Sciatic nerve (tissue), 2 donors: ENCODE measurements at regions not wholly inside any gene's neighbourhood (a gene's known extent, or its start where the extent isn't known, plus 50 kb on each side); places are given as distances from the start of the nearest gene placed in this dataset.

Experiments
- ATAC-seq: fragments of 200-7000 bp; cut with Tn5 transposase; one replicate; pipeline ENCODE4 v1.9.1; 2020; ENCODE audit warnings: mild to moderate bottlenecking, moderate library complexity
- DNase-seq: peaks from one replicate; pipeline ENCODE4 v3.0.0-alpha.2; 2020; ENCODE audit warnings: low spot score
- intact Hi-C: fragments of 100-400 bp; cut with DNase I; formaldehyde crosslinking; loops from one replicate; pipeline ENCODE4 v1.14.2; 2022
- donor health status: DM: no; HTN: no; CAD: no.
- donor health status: DM: no; HTN: no; CAD: no.

DNA sequence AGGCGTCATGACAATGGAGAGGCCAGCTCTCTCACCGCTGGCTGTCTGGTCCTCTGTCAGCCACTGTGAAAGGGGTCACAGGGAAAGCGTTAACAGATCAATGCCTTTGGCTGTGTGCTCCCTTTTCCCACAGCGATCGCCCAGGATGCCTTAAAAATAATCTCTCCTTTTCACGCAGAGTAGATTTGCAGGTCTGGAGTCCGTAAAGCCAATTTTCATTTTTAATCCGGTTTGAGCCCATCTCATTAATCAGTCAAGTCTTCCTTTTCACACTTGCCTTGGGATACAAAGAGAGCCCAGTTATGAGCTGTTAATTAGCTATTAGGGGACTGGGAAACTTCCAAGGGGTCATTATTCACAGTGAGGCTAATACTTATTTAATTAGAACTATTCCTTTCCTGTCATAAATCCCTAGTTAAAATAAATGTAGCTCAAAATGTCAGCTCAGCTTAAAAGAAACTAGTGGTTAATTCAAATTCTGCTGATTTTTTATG lies 104.3 kb upstream of the RASGRP1 start:
- intact Hi-C loops = no loop called here
- DNase-seq (no peak), ATAC-seq (no peak)

DNA sequence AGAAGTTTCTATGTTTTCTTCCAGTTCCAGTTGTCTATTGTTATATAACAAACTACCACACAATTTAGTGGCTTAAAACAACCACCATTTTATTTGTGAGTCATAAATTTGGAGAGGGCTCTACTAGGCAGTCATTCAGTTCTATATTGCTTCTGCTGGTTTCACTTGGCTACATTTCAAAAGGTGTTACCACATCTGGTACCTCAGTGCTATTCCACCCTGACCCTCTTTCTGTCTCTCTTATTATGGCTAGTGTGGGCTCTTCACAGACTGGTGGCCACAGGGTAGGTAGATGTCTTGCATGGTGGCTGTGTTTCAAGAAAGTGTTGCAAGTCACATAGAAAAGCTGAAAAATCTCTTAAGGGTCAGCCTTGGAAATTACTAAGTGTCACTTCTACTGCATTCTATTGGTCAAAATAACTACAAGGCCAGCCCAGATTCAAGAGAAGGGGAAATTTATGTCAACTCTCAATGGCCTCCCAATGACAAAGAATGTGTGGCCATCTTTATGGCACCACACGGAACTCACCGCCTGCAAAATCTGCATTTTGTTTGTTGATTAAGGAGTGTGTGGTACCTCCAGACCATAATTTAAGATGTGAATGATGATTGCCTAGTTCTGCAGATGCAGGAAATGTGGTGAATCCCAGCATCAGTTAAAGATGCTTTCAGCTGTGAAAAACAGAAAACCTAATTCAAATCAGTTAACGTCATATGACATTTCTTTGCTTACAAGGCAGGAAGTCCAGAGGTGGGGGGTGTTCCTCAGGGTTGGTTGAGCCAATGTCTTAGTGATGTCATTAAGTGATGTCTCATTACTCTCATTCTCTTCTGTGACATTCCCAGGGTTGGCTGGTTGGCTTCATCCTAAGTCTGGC lies 105.8 kb upstream of the RASGRP1 start:
- intact Hi-C loops = no loop called here
- no peak for ATAC-seq

DNA sequence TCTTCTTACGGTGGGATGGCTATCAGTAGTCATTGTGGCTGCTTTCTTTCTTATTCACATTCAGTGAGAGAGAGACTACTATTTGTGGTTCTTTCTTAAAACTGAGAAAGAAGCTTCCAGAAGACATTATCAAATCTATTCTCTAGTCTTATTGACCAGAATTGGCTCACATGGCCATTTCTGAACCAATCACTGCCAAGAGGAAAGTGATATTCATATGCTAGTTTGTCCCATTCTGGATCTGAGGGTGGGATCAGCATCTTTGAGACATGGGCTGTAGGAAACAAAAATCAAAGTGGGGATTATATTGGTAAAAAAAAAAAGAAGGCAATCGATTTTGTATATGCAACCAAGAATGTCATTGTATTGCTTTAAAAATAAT lies 106.4 kb upstream of the RASGRP1 start:
- DNase-seq = no peak
- no peak for ATAC-seq
- intact Hi-C loops = no loop called here

More for the DNA sequence above, 105.8 kb upstream of the RASGRP1 start:
- no peak for DNase-seq

DNA sequence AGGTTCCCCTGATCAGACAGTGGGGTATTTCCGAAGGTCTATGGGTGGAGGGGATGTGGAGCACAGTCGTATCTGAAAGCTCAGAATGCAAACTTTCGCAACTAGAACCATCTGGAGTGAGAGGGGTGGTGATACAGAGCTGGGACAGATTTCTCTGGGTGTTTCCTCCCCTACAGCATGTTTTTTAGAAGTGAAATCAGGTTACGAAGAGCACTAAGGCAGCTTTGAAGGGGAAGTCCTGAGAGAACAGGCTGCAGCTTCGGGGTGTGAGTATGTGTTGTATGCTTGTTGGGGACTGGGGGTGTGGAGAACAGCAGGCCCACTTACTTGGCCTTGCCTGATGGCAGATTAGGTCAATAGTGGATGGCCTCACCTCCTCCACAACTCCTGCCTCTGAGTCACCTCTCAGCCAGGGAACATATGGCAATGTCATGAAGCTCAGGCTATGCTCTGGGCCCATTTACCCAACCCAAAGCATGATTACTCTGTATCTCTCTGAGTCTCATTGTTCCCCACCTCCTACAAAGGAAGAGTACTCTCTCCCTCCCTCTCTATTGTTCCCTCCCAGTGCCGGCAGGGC lies 107.2 kb upstream of the RASGRP1 start:
- intact Hi-C loops = no loop called here
- DNase-seq = no peak
- ATAC-seq = no peak

DNA sequence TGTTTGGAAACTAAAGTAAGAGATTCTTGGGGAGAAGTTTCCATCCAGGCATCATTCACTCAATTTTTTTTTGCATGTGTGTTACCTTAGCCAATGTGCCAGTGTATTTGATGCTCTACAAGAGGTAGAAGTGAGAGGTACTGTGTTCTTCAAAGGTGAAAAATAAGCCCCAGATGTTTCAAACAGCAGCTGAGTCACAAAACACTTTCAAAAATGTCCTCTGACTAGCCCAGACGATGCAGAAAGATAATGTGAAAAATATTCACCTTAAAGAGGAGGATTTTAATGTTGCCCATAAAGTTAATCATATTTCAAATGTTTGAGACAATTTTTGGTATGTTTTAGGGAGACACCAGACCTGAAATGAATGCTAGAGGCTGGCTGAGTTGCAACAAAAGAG lies 107.7 kb upstream of the RASGRP1 start:
- ATAC-seq = no peak
- intact Hi-C loops = no loop called here

DNA sequence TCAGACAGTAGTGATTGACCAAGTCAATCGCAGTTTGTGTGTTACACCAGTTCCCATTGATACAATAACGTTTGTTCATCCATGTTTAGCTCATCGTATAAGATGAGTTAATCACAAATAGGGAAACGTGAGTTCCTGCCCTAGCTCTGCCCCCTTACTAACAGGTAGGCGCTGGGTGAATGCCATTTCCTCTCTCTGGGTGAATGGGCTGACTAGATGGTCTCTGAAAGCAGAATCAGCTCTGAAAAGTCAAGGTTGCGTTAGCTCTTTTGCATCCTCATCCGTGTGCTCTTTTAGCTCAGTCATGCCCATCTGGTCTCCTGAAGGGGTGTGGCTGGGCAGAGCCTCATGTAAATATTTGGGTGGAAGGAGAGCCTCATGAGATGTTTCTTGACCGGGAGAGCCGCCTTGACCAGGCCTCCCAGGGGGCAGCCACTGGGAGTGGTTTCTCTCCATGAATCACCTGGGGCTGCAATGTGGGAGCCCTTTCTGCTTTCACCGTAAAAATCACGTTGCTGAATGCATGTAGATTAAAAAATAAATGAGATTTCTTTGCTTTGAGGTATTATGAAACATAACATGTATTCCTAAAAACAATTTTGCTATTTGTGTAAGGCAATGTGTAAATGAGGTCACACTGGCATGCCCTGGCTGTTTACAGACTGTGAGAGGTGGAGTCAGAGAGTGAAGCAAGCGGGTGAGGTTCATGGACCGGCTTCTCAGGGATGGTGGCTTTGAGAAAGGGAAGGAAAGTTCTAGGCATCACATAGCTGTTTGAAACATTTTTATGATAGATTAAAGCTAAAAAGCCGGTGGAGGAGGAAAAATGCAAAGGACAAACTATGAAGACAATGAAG lies 108.4 kb upstream of the RASGRP1 start:
- no peak for DNase-seq
- no peak for ATAC-seq
- intact Hi-C loops = no loop called here

More for the DNA sequence above, 107.7 kb upstream of the RASGRP1 start:
- no peak for DNase-seq

DNA sequence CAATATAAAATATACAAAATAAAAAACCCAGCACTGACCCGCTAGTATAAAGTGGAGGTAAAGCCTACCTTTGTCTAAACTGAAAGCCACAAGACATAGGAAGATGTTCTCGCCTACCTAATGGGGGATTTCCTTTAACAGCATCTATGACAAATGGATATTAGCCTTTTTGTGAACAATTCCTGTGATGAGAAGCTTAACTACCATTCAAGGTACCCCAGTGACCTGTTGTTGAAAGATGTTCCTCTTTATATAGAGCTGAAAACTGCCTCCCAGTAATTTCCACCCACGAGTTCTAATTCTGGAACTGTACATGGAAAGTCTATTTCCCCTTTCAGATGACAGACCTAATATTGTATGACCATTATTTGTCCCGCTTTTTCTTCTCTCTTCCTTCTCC lies 109.8 kb upstream of the RASGRP1 start:
- ATAC-seq = no peak
- DNase-seq = no peak

DNA sequence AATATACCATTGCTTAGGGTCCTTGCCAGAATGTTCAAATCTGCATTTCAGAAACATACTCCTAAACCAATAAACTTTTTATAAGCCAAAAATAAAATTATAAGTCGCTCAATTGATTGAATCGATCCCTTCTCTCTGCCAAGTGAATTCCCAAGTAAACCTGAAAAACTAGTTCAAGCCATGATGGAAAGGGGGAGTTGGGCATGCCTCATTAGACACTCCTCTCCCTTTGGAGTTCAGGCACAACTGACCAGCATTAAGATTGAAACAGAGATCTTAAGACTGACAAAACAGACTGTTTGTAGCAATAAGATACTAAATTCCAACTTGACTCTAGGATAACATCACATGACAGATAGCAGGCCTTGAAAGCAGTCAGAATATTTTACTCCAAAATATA lies 113.7 kb upstream of the RASGRP1 start:
- no peak for DNase-seq
- intact Hi-C loops = no loop called here
- no peak for ATAC-seq

More for the DNA sequence above, 109.8 kb upstream of the RASGRP1 start:
- intact Hi-C loops = no loop called here

DNA sequence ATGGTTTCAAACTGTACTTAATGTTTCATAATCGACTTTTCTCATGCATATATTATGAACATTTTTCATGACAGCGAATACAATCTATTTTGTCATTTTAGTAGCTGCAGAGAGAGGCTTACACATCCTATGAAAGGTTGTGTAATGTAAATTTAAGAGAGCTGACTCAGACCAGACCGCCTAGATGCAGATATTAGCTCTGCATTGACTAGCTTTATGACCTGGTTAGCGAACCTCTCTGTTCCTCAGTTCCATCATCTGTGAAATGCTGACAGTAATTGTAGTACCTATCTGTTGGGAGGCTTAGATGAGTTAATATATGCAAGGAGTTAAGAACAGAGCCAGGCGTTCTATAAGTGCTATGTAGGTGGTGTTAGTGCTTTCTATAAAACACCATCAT lies 116.2 kb upstream of the RASGRP1 start:
- no peak for DNase-seq
- intact Hi-C loops = loop anchor here (10.0 kb wide), 1 partner anchor 116 kb away; the partner anchor contains the start of gene RASGRP1
- ATAC-seq = no peak

DNA sequence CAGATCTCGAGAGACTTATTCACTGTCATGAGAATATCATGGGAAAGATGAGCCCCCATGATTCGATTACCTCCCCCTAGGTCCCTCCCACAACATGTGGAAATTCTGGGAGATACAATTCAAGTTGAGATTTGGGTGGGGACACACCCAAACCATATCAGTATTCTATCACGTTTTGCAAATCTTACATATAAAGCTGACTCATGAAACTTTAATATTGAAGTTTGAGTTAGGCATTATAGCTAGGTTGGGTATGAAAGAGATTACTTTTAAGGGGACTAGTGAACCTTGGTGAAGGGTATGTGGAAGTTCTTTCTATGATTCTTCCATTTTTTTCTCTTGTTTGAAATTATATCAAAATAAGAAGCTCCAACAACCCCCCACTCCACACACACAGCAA lies 117.7 kb upstream of the RASGRP1 start:
- intact Hi-C loops = loop anchor here (10.0 kb wide), 1 partner anchor 118 kb away; the partner anchor contains the start of gene RASGRP1
- DNase-seq (no peak), ATAC-seq (no peak)

DNA sequence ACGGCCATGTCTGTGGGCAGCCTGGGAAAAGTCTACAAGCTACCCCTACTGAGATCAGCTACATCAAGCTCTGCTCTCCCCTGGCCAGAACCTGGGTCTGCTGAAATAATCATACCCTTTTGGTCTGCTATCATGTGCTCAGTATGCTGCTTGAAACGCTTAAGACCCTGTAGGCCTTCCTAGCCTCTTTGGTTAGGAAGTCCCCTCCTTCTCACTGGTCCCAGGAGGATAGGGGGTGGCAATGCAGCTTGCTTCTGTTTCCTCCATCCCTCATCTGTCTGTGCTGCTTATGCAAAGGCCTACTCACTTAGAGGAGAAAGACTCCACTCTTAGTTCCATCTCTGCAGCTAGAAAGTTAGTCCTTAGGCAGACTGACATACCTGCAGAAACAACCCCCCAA lies 118.2 kb upstream of the RASGRP1 start:
- intact Hi-C loops = loop anchor here (10.0 kb wide), 1 partner anchor 118 kb away; the partner anchor contains the start of gene RASGRP1
- ATAC-seq (no peak), DNase-seq (no peak)

DNA sequence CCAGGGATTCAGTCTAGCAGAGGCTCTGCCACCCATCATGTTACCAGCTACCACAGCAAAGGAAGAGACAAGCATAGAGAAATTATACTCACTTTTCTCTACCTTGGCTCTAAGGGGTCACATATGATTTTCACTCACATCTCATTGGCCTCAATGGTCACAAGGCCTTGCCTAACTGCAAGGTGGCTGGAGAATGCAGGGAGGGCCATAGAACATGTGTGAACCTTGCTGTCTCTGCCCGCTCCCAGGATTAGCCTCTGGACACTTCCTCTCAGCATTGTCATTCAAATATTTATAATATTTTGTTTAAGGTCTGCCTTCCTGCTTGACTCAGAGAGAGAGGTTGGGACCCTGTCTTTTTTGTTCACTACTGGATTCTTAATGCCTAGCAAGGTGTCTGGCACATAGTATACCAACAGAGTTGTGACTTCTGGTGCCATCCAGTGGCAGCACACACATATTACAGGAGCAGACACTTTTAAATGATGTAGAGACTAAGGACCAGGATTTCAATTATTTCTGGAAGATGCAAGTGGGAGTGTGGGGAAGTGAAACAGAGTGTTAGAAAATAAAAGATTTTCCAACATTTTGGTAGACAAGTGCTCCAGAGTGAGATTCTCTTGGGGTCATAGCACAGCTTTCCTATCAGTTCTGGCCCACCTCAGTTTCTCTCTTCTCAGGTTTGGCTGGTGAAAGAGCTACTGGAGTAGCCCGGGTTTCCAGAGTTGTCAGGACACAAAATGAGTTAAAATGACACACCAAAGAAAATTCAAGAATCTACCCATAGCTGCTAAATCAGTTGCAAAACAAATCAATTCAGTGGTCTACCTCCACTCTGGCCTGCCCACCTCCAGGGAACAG lies 119.0 kb upstream of the RASGRP1 start:
- DNase-seq (no peak), ATAC-seq (peak; percentile 71)
- intact Hi-C loops = loop anchor here (10.0 kb wide), 1 partner anchor 119 kb away; the partner anchor contains the start of gene RASGRP1

DNA sequence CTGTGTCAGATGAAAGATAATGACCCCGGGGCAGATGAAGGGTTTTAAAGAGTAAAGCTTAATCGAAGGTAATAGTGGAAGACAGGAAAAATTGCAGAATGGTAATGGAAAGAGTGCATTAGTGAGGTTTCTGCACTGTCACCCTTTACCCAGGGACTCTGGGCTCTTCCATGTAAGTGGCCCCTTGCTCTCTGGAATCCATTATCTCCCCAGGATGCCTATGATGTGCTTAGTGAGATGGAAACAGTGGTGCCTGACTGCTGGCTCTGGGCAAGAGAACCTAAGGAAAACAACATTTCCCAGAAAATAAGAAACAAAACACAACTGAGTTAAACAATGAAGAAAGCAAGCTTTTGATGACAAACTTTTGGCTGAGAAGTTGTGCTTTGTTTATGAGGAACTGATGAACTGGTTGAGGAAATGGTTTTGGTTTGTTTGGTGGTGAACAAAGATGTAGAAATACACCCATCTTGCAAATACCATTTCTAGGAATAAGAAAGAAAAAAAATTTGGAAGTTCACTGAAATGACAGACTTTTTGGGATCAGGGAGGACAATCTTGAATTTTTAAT lies 119.9 kb upstream of the RASGRP1 start:
- DNase-seq = no peak
- intact Hi-C loops = loop anchor here (10.0 kb wide), 1 partner anchor 120 kb away; the partner anchor contains the start of gene RASGRP1
- ATAC-seq = no peak

DNA sequence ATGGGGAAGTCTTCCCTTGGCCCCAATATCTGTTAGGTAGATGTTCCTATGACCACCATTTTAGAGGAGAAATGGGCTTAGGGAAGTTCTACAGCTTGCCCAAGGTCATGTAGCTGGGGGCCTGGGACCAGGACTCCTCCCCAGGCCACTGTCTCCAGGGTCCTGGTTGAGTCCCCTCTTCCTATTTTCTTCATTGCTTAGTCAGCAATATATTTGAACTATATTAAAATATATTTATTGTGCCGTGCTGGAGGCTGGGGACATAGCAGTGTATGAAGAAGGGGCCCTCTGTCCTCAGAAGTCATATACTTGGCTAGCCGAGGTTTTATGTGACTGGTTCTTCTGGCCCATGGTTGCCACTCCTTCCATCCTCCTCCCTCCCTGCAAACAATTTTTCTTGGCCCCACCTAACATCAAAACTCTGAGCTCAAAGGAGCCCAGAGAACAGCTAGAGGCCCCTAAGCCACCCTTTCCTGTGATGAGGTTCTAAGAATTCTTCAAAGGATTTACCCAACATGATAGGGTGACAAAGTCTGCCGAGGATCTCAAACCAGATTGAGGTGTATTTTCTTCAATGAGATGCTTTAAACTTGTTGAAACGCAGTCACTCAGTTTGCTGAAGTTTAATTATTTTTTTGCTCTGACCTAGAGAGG lies 121.2 kb upstream of the RASGRP1 start:
- no peak for DNase-seq
- no peak for ATAC-seq
- intact Hi-C loops = loop anchor here (10.0 kb wide), 1 partner anchor 121 kb away; the partner anchor contains the start of gene RASGRP1

DNA sequence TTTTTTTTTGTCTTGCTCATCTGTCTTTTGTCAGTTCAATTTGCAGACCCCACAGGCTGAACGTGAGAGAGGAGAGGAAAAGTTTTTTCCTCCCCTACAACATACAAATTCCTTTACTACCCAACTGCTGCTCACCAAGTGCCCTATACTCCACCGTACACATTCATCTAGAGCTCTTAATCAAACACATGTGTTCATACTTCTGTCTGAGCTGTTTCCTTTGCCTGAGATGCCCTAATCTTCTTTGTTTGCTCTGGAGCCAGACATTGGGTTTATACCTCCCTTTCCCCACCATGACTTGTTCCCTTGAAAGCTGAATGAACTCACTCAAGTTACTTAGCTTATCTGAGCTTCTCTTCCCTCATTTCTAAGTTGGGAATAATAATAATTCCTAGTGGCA lies 122.7 kb upstream of the RASGRP1 start:
- no peak for DNase-seq
- no peak for ATAC-seq
- intact Hi-C loops = loop anchor here (10.0 kb wide), 1 partner anchor 123 kb away; the partner anchor contains the start of gene RASGRP1

DNA sequence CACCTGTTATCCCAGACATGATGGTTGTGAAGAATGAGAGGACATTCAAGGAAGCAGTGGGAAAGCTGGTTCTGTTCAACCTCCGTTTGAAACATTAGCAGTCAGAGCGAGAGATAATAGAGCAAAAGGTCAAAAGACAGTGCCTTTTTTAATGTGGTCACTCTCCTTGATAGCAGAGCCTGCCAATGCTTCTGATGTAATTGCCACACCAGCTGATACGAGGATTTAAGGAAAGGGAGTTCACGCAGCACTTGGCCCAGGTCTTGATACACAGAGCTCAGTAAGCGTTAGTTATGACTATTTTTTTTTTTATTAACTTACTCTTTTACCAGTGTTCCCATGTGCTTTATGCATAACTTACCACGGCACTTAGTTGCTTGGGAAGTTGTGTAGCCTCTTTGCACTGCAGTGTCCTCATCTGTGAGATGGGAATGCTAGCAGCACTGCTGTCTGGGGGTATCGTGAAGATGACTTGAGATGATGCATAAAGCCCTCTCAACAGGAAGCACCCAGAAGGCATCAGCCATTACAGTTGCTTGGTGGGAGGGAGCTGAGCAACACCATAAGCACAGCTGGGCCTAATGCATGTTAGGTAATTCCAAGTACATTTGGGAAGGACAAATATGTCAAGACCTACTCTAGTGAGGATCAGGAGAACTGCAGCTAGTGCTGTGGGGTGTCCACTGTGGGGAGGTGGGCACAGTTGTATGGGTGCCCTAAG lies 123.3 kb upstream of the RASGRP1 start:
- DNase-seq = no peak
- ATAC-seq = no peak
- intact Hi-C loops = loop anchor here (10.0 kb wide), 1 partner anchor 123 kb away; the partner anchor contains the start of gene RASGRP1

DNA sequence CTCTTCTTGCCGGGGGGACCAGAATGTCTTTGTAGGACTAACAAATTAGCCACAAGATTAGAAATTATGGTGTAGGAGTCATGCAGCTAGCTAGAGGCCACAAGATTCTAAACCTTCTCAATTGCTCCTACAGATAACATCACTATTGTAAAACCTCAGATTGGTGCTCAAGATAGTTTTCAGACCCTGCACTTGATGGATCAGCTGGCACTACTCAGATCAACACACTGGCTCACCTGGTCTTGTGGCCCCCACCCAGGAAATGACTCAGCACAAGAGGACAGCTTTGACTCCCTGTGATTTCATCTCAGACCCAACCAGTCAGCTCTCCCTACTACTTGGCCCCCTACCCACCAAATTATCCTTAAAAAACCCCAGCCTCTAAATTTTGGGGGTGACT lies 124.1 kb upstream of the RASGRP1 start:
- intact Hi-C loops = loop anchor here (10.0 kb wide), 1 partner anchor 124 kb away; the partner anchor contains the start of gene RASGRP1
- DNase-seq (no peak), ATAC-seq (no peak)
